Liver (tissue), 3 donors: ENCODE measurements at regions not wholly inside any gene's neighbourhood (a gene's known extent, or its start where the extent isn't known, plus 50 kb on each side); places are given as distances from the start of the nearest gene placed in this dataset.

Experiments
- JUND ChIP-seq, 2 donors: IDR thresholded peaks; 2 replicates each; pipeline ENCODE4 v1.6.1; 2016; ENCODE audit warnings: antibody characterized with exemption in 2 of 2
- RXRA ChIP-seq, 2 donors: IDR thresholded peaks; 2 replicates each; pipeline ENCODE4 v1.6.1; 2017 to 2018; ENCODE audit warnings: antibody characterized with exemption in 2 of 2, mild to moderate bottlenecking in 1 of 2
- TF ChIP-seq, protein P1 (sequence below): fragments of 150-350 bp; IDR thresholded peaks from 2 replicates; pipeline ENCODE4 v1.5.1; 2017; ENCODE audit warnings: improper control_type of control experiment, low read depth, low read length; ENCODE audit not compliant: missing input control
- donor health status: healthy.
- donor health status: healthy.

- TF ChIP-seq RXRA (IDR thresholded peaks at IDR 0.05) (no peak), JUND (IDR thresholded peaks at IDR 0.05) (no peak)
- TF ChIP-seq, protein P1, sequence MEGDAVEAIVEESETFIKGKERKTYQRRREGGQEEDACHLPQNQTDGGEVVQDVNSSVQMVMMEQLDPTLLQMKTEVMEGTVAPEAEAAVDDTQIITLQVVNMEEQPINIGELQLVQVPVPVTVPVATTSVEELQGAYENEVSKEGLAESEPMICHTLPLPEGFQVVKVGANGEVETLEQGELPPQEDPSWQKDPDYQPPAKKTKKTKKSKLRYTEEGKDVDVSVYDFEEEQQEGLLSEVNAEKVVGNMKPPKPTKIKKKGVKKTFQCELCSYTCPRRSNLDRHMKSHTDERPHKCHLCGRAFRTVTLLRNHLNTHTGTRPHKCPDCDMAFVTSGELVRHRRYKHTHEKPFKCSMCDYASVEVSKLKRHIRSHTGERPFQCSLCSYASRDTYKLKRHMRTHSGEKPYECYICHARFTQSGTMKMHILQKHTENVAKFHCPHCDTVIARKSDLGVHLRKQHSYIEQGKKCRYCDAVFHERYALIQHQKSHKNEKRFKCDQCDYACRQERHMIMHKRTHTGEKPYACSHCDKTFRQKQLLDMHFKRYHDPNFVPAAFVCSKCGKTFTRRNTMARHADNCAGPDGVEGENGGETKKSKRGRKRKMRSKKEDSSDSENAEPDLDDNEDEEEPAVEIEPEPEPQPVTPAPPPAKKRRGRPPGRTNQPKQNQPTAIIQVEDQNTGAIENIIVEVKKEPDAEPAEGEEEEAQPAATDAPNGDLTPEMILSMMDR: no peak
These were observed 263.1 kb upstream of the FOXN3 start for GRCh38 chr14:89680156-89680555.
